GM21576 (cell line): ENCODE measurements at regions not wholly inside any gene's neighbourhood (a gene's known extent, or its start where the extent isn't known, plus 50 kb on each side); places are given as distances from the start of the nearest gene placed in this dataset.

ENCODE experiments used
- ATAC-seq: cut with Tn5 transposase; IDR thresholded peaks from one replicate; pipeline ENCODE4 v1.9.1; 2021; ENCODE audit warnings: mild to moderate bottlenecking, moderate library complexity; ENCODE audit not compliant: unreplicated experiment

GRCh38 chr5:53825016-53825415 is 264.6 kb downstream of the NDUFS4 start:
- ATAC-seq: no peak

GRCh38 chr5:53825926-53826325 is 265.5 kb downstream of the NDUFS4 start:
- ATAC-seq: no peak

DNA sequence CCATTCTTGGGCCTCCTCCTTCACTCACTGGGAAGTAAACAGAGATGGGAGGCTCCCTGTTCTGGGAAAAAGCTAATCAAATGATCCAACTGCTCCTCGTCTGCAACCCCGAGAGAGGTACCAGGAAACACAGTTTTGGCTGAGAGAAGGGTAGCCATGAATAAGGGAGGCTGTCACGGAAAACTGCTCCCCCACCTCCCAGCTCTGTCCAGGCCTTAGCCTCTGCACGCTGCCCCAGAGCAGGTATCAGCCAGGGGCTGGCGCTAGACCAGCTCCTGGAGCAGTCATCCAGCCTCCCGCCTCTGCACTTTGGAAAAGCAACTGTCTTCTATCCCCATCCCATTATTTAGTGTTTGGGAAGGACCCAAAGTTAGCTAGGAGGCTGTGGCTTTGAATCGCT is 266.1 kb downstream of the NDUFS4 start:
- no peak for ATAC-seq

DNA sequence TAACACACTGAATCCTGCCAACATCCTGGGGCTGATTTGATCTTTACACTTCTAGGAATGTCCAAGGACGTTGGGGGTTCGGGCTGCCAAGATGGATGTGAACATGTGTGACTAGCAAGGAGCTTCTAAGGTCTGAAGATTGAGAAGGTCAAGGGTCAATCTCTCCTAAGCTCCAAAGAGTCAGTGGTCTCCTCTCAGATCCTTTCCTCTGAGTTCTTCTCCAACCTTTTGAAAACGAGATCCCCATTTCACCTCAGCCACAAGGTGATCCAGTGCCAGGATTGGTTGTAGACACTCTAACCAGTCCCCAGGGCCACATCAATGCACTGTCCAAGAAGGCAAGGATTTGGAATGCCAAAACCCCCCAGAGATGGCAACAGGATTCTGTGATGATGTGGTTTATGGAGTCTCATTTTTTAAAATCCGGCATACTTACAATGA is 266.8 kb downstream of the NDUFS4 start:
- ATAC-seq: no peak

GRCh38 chr5:53831496-53831895 is 271.1 kb downstream of the NDUFS4 start:
- no peak for ATAC-seq
